Prostate gland (tissue), 2 donors: ENCODE measurements at regions not wholly inside any gene's neighbourhood (a gene's known extent, or its start where the extent isn't known, plus 50 kb on each side); places are given as distances from the start of the nearest gene placed in this dataset.

Experiments
- CTCF ChIP-seq, 4 experiments: fragments of 200-600 bp in 2 of 4; fragments of 450-650 bp in 2 of 4; sonication (generic) in 2 of 4; IDR thresholded peaks; 1 replicate in 3 of 4; 2 replicates in 1 of 4; pipeline ENCODE4 v1.5.1; 2016 to 2019; ENCODE audit warnings: antibody characterized with exemption in 4 of 4, mild to moderate bottlenecking in 2 of 4, moderate library complexity in 2 of 4
- POLR2AphosphoS5 ChIP-seq: sonication (generic); formaldehyde crosslinking; IDR thresholded peaks from one replicate; pipeline ENCODE4 v1.6.1; 2017; ENCODE audit warnings: antibody characterized with exemption

GRCh38 chr9:117480729-117481128, 65.9 kb upstream of the ASTN2 start:
- TF ChIP-seq CTCF (IDR thresholded peaks at IDR 0.05) (no peak), POLR2AphosphoS5 (no peak)
